Astrocyte (in vitro differentiated cells and primary cell): ENCODE measurements at regions not wholly inside any gene's neighbourhood (a gene's known extent, or its start where the extent isn't known, plus 50 kb on each side); places are given as distances from the start of the nearest gene placed in this dataset.

Experiments
- DNase-seq: peaks from one replicate; pipeline ENCODE4 v3.0.0-alpha.2; 2010; ENCODE audit warnings: low read depth
- FAIRE-seq: peaks from 2 replicates; lab custom pipeline; 2011; peaks lifted over from hg19 to GRCh38; lab: Jason Lieb, UNC
- H2AFZ ChIP-seq: 2 replicates; pipeline ENCODE4 v1.6.0; 2012; ENCODE audit warnings: low read depth, low read length, inconsistent platforms
- H3K27ac ChIP-seq: 2 replicates; pipeline ENCODE4 v1.5.1; 2011; ENCODE audit warnings: low read depth, low read length, inconsistent platforms
- H3K27me3 ChIP-seq: 2 replicates; pipeline ENCODE4 v1.6.0; 2011; ENCODE audit warnings: low read length, inconsistent platforms; ENCODE audit not compliant: insufficient read depth
- H3K36me3 ChIP-seq: 2 replicates; pipeline ENCODE4 v1.5.1; 2011; ENCODE audit warnings: low read length, inconsistent platforms; ENCODE audit not compliant: insufficient read depth
- H3K4me1 ChIP-seq: 2 replicates; pipeline ENCODE4 v1.5.1; 2011; ENCODE audit warnings: low read length, inconsistent platforms; ENCODE audit not compliant: insufficient read depth
- H3K4me2 ChIP-seq: 2 replicates; pipeline ENCODE4 v1.6.0; 2012; ENCODE audit warnings: low read length, inconsistent platforms
- H3K4me3 ChIP-seq: 2 replicates; pipeline ENCODE4 v1.5.1; 2011; ENCODE audit warnings: low read depth, mild to moderate bottlenecking, low read length, inconsistent platforms; ENCODE audit not compliant: insufficient read depth
- H3K79me2 ChIP-seq: 2 replicates; pipeline ENCODE4 v1.6.0; 2012; ENCODE audit warnings: mild to moderate bottlenecking, low read length, inconsistent platforms; ENCODE audit not compliant: insufficient read depth
- H3K9ac ChIP-seq: 2 replicates; pipeline ENCODE4 v1.6.0; 2012; ENCODE audit warnings: mild to moderate bottlenecking, low read length, inconsistent platforms
- H3K9me3 ChIP-seq: 2 replicates; pipeline ENCODE4 v1.5.1; 2012; ENCODE audit warnings: low read depth, mild to moderate bottlenecking, low read length, inconsistent platforms; ENCODE audit not compliant: insufficient read depth
- H4K20me1 ChIP-seq: 2 replicates; pipeline ENCODE4 v1.6.0; 2012; ENCODE audit warnings: low read length, inconsistent platforms; ENCODE audit not compliant: insufficient read depth
- H3K27ac Mint-ChIP-seq: one replicate; pipeline ENCODE4 v1.8.0; 2021; ENCODE audit warnings: mild to moderate bottlenecking, mixed read lengths; ENCODE audit not compliant: unreplicated experiment
- H3K27me3 Mint-ChIP-seq: one replicate; pipeline ENCODE4 v1.8.0; 2021; ENCODE audit warnings: low read depth, mixed read lengths; ENCODE audit not compliant: unreplicated experiment
- H3K36me3 Mint-ChIP-seq: one replicate; pipeline ENCODE4 v1.8.0; 2021; ENCODE audit warnings: low read depth, mixed read lengths; ENCODE audit not compliant: unreplicated experiment
- H3K4me1 Mint-ChIP-seq: one replicate; pipeline ENCODE4 v1.8.0; 2021; ENCODE audit warnings: low read depth, mixed read lengths; ENCODE audit not compliant: unreplicated experiment
- H3K4me3 Mint-ChIP-seq: one replicate; pipeline ENCODE4 v1.8.0; 2021; ENCODE audit warnings: mild to moderate bottlenecking, moderate library complexity, mixed read lengths; ENCODE audit not compliant: unreplicated experiment
- H3K9me3 Mint-ChIP-seq: one replicate; pipeline ENCODE4 v1.8.0; 2021; ENCODE audit warnings: mild to moderate bottlenecking, mixed read lengths; ENCODE audit not compliant: unreplicated experiment
- CTCF ChIP-seq: IDR thresholded peaks from 2 replicates; pipeline ENCODE4 v1.5.1; 2011; ENCODE audit warnings: low read depth, mild to moderate bottlenecking, inconsistent platforms, low read length, moderate library complexity; ENCODE audit not compliant: insufficient read depth
- EZH2 ChIP-seq: IDR thresholded peaks from 2 replicates; pipeline ENCODE4 v1.6.1; 2012; ENCODE audit warnings: mild to moderate bottlenecking, low read length, inconsistent platforms; ENCODE audit not compliant: insufficient read depth

GRCh38 chr2:165011199-165011598 is 55.9 kb upstream of the SLC38A11 start:
- no peaks in the 10 kb centered on the region for H4K20me1 ChIP-seq
- Mint-ChIP-seq H3K27ac (no peak overlapping the region), H3K9me3 (no peaks in the 10 kb centered on the region), H3K4me1 (no peaks in the 10 kb centered on the region), H3K27me3 (no peaks in the 10 kb centered on the region), H3K4me3 (no peak overlapping the region), H3K36me3 (no peaks in the 10 kb centered on the region)
- no peaks in the 10 kb centered on the region for H3K9me3 ChIP-seq
- TF ChIP-seq CTCF: no peak
- no peak for TF ChIP-seq EZH2
- H3K4me2 ChIP-seq: no peak overlapping the region
- no peak overlapping the region for H2AFZ ChIP-seq
- DNase-seq (no peak), FAIRE-seq (no peak)
- H3K79me2 ChIP-seq: no peaks in the 10 kb centered on the region
- H3K27me3 ChIP-seq: no peaks in the 10 kb centered on the region
- H3K36me3 ChIP-seq: no peaks in the 10 kb centered on the region
- no peak overlapping the region for H3K27ac ChIP-seq
- H3K9ac ChIP-seq: no peak overlapping the region
- no peak overlapping the region for H3K4me3 ChIP-seq
- no peaks in the 10 kb centered on the region for H3K4me1 ChIP-seq

GRCh38 chr2:165010556-165010955 is 55.2 kb upstream of the SLC38A11 start:
- Histone ChIP-seq H2AFZ (no peak overlapping the region), H3K4me1 (no peaks in the 10 kb centered on the region), H4K20me1 (no peaks in the 10 kb centered on the region), H3K27ac (no peak overlapping the region), H3K4me3 (no peak overlapping the region), H3K4me2 (no peak overlapping the region), H3K27me3 (no peaks in the 10 kb centered on the region), H3K79me2 (no peaks in the 10 kb centered on the region), H3K9ac (no peak overlapping the region), H3K9me3 (no peaks in the 10 kb centered on the region), H3K36me3 (no peaks in the 10 kb centered on the region)
- no peaks in the 10 kb centered on the region for H3K36me3 Mint-ChIP-seq
- H3K27me3 Mint-ChIP-seq: no peaks in the 10 kb centered on the region
- H3K9me3 Mint-ChIP-seq: no peaks in the 10 kb centered on the region
- H3K27ac Mint-ChIP-seq: no peak overlapping the region
- no peak overlapping the region for H3K4me3 Mint-ChIP-seq
- TF ChIP-seq CTCF (no peak), EZH2 (no peak)
- DNase-seq (no peak), FAIRE-seq (no peak)
- no peaks in the 10 kb centered on the region for H3K4me1 Mint-ChIP-seq

- no peak overlapping the region for H3K27ac Mint-ChIP-seq
- no peak for FAIRE-seq
Measured at GRCh38 chr2:165009466-165009865, 54.1 kb upstream of the SLC38A11 start.

More at GRCh38 chr2:165009466-165009865, 54.1 kb upstream of the SLC38A11 start:
- no peaks in the 10 kb centered on the region for H4K20me1 ChIP-seq
- Mint-ChIP-seq H3K4me1 (peaks cover 4% of the 10 kb centered on the region), H3K27me3 (no peaks in the 10 kb centered on the region), H3K9me3 (no peaks in the 10 kb centered on the region), H3K36me3 (no peaks in the 10 kb centered on the region), H3K4me3 (no peak overlapping the region)
- no peak overlapping the region for H3K4me3 ChIP-seq
- no peak overlapping the region for H3K9ac ChIP-seq
- H3K4me1 ChIP-seq: no peaks in the 10 kb centered on the region
- no peak overlapping the region for H2AFZ ChIP-seq
- H3K4me2 ChIP-seq: no peak overlapping the region
- DNase-seq: peak; percentile 36
- no peak overlapping the region for H3K27ac ChIP-seq
- H3K36me3 ChIP-seq: no peaks in the 10 kb centered on the region
- no peak for TF ChIP-seq CTCF
- TF ChIP-seq EZH2: no peak
- no peaks in the 10 kb centered on the region for H3K9me3 ChIP-seq
- no peaks in the 10 kb centered on the region for H3K79me2 ChIP-seq
- no peaks in the 10 kb centered on the region for H3K27me3 ChIP-seq
